IMR-90 (cell line): ENCODE measurements at regions not wholly inside any gene's neighbourhood (a gene's known extent, or its start where the extent isn't known, plus 50 kb on each side); places are given as distances from the start of the nearest gene placed in this dataset.

Experiments
- ATAC-seq: fragments of 200-7000 bp; cut with Tn5 transposase; 2 replicates; pipeline ENCODE4 v1.9.1; 2020; ENCODE audit warnings: low read depth, mild to moderate bottlenecking, moderate library complexity
- BruUV-seq: library from RNA; stranded (reverse); fragments of 400-500 nt; replicated peaks from 2 replicates; lab custom pipeline; 2021; lab: Mats Ljungman, UMichigan
- CTCF ChIA-PET: fragments of 300-600 bp; formaldehyde crosslinking; extraction: SDS; loops from one replicate; lab custom pipeline; 2021; ENCODE audit warnings: antibody characterized with exemption; lab: Yijun Ruan, JAX
- POLR2A ChIA-PET: fragments of 300-600 bp; sonication (Branson Sonifier 250); formaldehyde crosslinking; loops from one replicate; lab custom pipeline; 2022; ENCODE audit warnings: antibody characterized with exemption; ENCODE audit not compliant: unreplicated experiment; lab: Charles Lee
- DNase-seq: peaks from one replicate; pipeline ENCODE4 v3.0.0; 2013
- H2AFZ ChIP-seq: replicated peaks from 2 replicates; pipeline ENCODE3; 2013; ENCODE audit warnings: low read length, mild to moderate bottlenecking; ENCODE audit not compliant: poor library complexity
- H2AK5ac ChIP-seq: 2 replicates; pipeline ENCODE4 v1.6.1; 2013; ENCODE audit warnings: low read depth, low read length, inconsistent platforms
- H2AK9ac ChIP-seq: replicated peaks from 2 replicates; pipeline ENCODE3; 2013; ENCODE audit warnings: mild to moderate bottlenecking, low read depth, low read length, moderate library complexity; ENCODE audit not compliant: poor library complexity
- H2BK120ac ChIP-seq: 2 replicates; pipeline ENCODE4 v1.6.1; 2013; ENCODE audit warnings: low read depth, low read length, inconsistent platforms
- H2BK15ac ChIP-seq: 3 replicates; pipeline ENCODE4 v1.6.1; 2013; ENCODE audit warnings: low read depth, low read length, inconsistent platforms
- H2BK20ac ChIP-seq: 2 replicates; pipeline ENCODE4 v1.6.1; 2013; ENCODE audit warnings: low read depth, mild to moderate bottlenecking, inconsistent platforms, low read length, moderate library complexity
- H2BK5ac ChIP-seq: 2 replicates; pipeline ENCODE4 v1.6.1; 2013; ENCODE audit warnings: mild to moderate bottlenecking, low read depth, low read length, inconsistent platforms; ENCODE audit not compliant: poor library complexity, severe bottlenecking
- H3K14ac ChIP-seq: replicated peaks from 2 replicates; pipeline ENCODE4 v1.6.1; 2013; ENCODE audit warnings: low read depth, low read length, inconsistent platforms
- H3K18ac ChIP-seq: 2 replicates; pipeline ENCODE4 v1.6.1; 2013; ENCODE audit warnings: low read depth, low read length, control low read depth
- H3K23ac ChIP-seq: 2 replicates; pipeline ENCODE4 v1.6.1; 2013; ENCODE audit warnings: low read depth, low read length, inconsistent platforms
- H3K27ac ChIP-seq: 2 replicates; pipeline ENCODE4 v1.5.1; 2013; ENCODE audit warnings: mild to moderate bottlenecking, control low read depth, low read length; ENCODE audit not compliant: insufficient read depth
- H3K27me3 ChIP-seq: 2 replicates; pipeline ENCODE4 v1.6.1; 2013; ENCODE audit warnings: low read length; ENCODE audit not compliant: control insufficient read depth, insufficient read depth
- H3K36me3 ChIP-seq: 2 replicates; pipeline ENCODE4 v1.6.1; 2013; ENCODE audit warnings: low read length, mixed read lengths; ENCODE audit not compliant: control insufficient read depth, insufficient read depth
- H3K4ac ChIP-seq: 2 replicates; pipeline ENCODE4 v1.6.1; 2013; ENCODE audit warnings: low read depth, low read length, inconsistent platforms
- H3K4me1 ChIP-seq: 2 replicates; pipeline ENCODE4 v1.6.1; 2013; ENCODE audit warnings: low read length, mixed read lengths; ENCODE audit not compliant: control insufficient read depth, insufficient read depth
- H3K4me2 ChIP-seq: 2 replicates; pipeline ENCODE4 v1.6.1; 2013; ENCODE audit warnings: low read depth, mild to moderate bottlenecking, control low read depth, low read length, moderate library complexity
- H3K4me3 ChIP-seq: 2 replicates; pipeline ENCODE4 v1.5.1; 2013; ENCODE audit warnings: low read depth, mild to moderate bottlenecking, control low read depth, low read length, moderate library complexity; ENCODE audit not compliant: insufficient read depth
- H3K56ac ChIP-seq: 2 replicates; pipeline ENCODE4 v1.6.1; 2013; ENCODE audit warnings: low read length, inconsistent platforms; ENCODE audit not compliant: insufficient read depth; ENCODE audit errors: extremely low read depth
- H3K79me1 ChIP-seq, 2 experiments: 2 replicates each; pipeline ENCODE4 v1.6.1; 2013; ENCODE audit warnings: low read length in 2 of 2, inconsistent platforms in 1 of 2, low read depth in 1 of 2
- H3K9ac ChIP-seq: 2 replicates; pipeline ENCODE4 v1.6.1; 2013; ENCODE audit warnings: low read depth, low read length, control low read depth
- H3K9me1 ChIP-seq: 2 replicates; pipeline ENCODE4 v1.6.1; 2013; ENCODE audit warnings: low read length, inconsistent platforms; ENCODE audit not compliant: insufficient read depth
- H3K9me3 ChIP-seq: 2 replicates; pipeline ENCODE4 v1.6.1; 2013; ENCODE audit warnings: low read length; ENCODE audit not compliant: control insufficient read depth, insufficient read depth
- H4K20me1 ChIP-seq: 2 replicates; pipeline ENCODE4 v1.6.1; 2013; ENCODE audit warnings: low read length, inconsistent platforms; ENCODE audit not compliant: insufficient read depth
- H4K5ac ChIP-seq: 2 replicates; pipeline ENCODE4 v1.6.1; 2013; ENCODE audit warnings: mild to moderate bottlenecking, low read depth, low read length, control low read depth
- H4K8ac ChIP-seq, 2 experiments: 2 replicates each; pipeline ENCODE4 v1.6.1; 2013; ENCODE audit warnings: low read depth in 2 of 2, low read length in 2 of 2, control low read depth in 1 of 2, inconsistent platforms in 1 of 2
- H4K91ac ChIP-seq: 2 replicates; pipeline ENCODE4 v1.6.1; 2013; ENCODE audit warnings: low read depth, low read length, inconsistent platforms; ENCODE audit not compliant: insufficient read depth
- MAFK ChIP-seq: IDR thresholded peaks from 2 replicates; pipeline ENCODE4 v1.6.1; 2012; ENCODE audit warnings: low read depth, low read length, improper control_type of control experiment
- RFX5 ChIP-seq: IDR thresholded peaks from 2 replicates; pipeline ENCODE4 v1.8.0; 2012; ENCODE audit warnings: low read depth, mild to moderate bottlenecking, low read length, moderate library complexity
- WGBS, 2 experiments: methylation state at CpG; one replicate each; pipeline versions ENCODE4 v1.1.5 to v1.1.7; 2013; ENCODE audit warnings: missing lambda C conversion rate in 2 of 2; ENCODE audit not compliant: insufficient read length in 1 of 2; ENCODE audit errors: extremely low coverage in 2 of 2; 5-methylcytosine and 5-hydroxymethylcytosine counted together
- dilution Hi-C: fragments of 300-500 bp; cut with HindIII; formaldehyde crosslinking; loops from one replicate; pipeline ENCODE4 v1.14.3; 2018; ENCODE audit warnings: low sequenced_read_pairs; ENCODE audit not compliant: unreplicated experiment
- in situ Hi-C: fragments of 300-500 bp; cut with MboI; formaldehyde crosslinking; loops from 3 replicates; pipeline ENCODE4 v1.14.3; 2019; ENCODE audit warnings: low sequenced_read_pairs, inconsistent platforms, mixed read lengths
- intact Hi-C: fragments of 100-400 bp; cut with micrococcal nuclease; formaldehyde crosslinking; loops from 2 replicates; pipeline ENCODE4 v1.10.0; 2022
- TF ChIP-seq, protein P1 (sequence below): fragments of 150-350 bp; IDR thresholded peaks from 2 replicates; pipeline ENCODE4 v1.6.1; 2016; ENCODE audit warnings: low read depth, mild to moderate bottlenecking, low read length, moderate library complexity, borderline replicate concordance

GRCh38 chr1:229842302-229843255 is 216.5 kb downstream of the URB2 start:
- Histone ChIP-seq H3K27ac (no peak overlapping the region), H3K4me1 (no peaks in the 10 kb centered on the region), H4K5ac (no peak overlapping the region), H3K4me2 (no peak overlapping the region), H3K79me1 (no peaks in the 10 kb centered on the region), H2AFZ (no peak overlapping the region), H3K36me3 (no peaks in the 10 kb centered on the region), H3K9me3 (no peaks in the 10 kb centered on the region), H4K8ac (no peak overlapping the region), H3K4me3 (no peak overlapping the region), H3K9ac (no peak overlapping the region), H2BK120ac (no peak overlapping the region), H3K4ac (no peak overlapping the region), H3K14ac (no peak overlapping the region), H3K9me1 (no peaks in the 10 kb centered on the region), H3K18ac (no peak overlapping the region), H4K91ac (no peak overlapping the region), H2AK9ac (no peak overlapping the region), H4K20me1 (no peaks in the 10 kb centered on the region), H3K27me3 (no peaks in the 10 kb centered on the region; the same call in 1 of the 2 replicates), H2BK20ac (no peak overlapping the region), H3K56ac (no peak overlapping the region), H2BK5ac (no peak overlapping the region), H2AK5ac (no peak overlapping the region), H3K23ac (no peak overlapping the region), H2BK15ac (no peak overlapping the region)
- WGBS, 2 experiments, result no CpG with 5 or more reads among the region's 10 CpGs
- in situ Hi-C loops, result no loop called here
- TF ChIP-seq RFX5, result no peak
- TF ChIP-seq, protein P1, sequence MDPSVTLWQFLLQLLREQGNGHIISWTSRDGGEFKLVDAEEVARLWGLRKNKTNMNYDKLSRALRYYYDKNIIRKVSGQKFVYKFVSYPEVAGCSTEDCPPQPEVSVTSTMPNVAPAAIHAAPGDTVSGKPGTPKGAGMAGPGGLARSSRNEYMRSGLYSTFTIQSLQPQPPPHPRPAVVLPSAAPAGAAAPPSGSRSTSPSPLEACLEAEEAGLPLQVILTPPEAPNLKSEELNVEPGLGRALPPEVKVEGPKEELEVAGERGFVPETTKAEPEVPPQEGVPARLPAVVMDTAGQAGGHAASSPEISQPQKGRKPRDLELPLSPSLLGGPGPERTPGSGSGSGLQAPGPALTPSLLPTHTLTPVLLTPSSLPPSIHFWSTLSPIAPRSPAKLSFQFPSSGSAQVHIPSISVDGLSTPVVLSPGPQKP, result no peak
- TF ChIP-seq MAFK, result peak; percentile 36; the same call in 1 of the 2 replicates
- ChIA-PET CTCF (interaction anchor here (1.1 kb wide), 1 partner anchor 10 kb away, joined by 3 read pairs; no protein-coding TSS in a partner anchor), POLR2A (no interaction called here)
- ATAC-seq (no peak), DNase-seq (no peak)
- no TSS peak for BruUV-seq
- dilution Hi-C loops, result no loop called here
- intact Hi-C loops, result no loop called here
